Cardiac fibroblast (primary cell): ENCODE measurements at regions not wholly inside any gene's neighbourhood (a gene's known extent, or its start where the extent isn't known, plus 50 kb on each side); places are given as distances from the start of the nearest gene placed in this dataset.

Source experiments
- DNase-seq, 2 donors: peaks; one replicate each; pipeline versions ENCODE4 v3.0.0 to v3.0.0-alpha.2; 2010; ENCODE audit warnings: low read depth in 2 of 2
- H3K4me3 ChIP-seq, 2 donors: replicated peaks in 1 of 2; 1 replicate in 1 of 2; 2 replicates in 1 of 2; pipeline ENCODE4 v1.5.1; 2011; ENCODE audit warnings: low read depth in 2 of 2, low read length in 2 of 2, mild to moderate bottlenecking in 2 of 2, moderate library complexity in 1 of 2
- TF ChIP-seq, protein P1 (sequence below): IDR thresholded peaks from one replicate; pipeline ENCODE4 v1.5.1; 2011; ENCODE audit warnings: low read depth, mild to moderate bottlenecking, low read length, inconsistent platforms

DNA sequence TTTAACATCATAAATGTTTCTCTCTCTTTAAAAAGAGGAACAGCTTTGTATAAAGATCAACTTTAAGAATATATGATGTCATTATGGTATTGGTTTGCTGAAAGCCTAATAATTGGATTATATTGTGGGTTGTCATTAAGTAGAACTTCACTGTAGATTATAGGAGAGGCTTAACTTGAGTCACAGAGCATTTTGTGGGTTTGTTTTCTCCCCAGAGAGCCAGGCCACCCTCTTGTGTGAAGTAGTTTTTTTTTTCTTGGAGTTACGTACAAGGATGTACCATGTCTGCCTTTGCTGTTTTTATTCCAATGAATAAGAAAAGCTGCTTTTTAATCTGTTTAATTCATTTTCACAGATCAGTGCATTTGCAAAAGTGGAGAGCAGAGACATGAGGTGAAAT is 354.8 kb upstream of the TBL1XR1 start:
- TF ChIP-seq, protein P1, sequence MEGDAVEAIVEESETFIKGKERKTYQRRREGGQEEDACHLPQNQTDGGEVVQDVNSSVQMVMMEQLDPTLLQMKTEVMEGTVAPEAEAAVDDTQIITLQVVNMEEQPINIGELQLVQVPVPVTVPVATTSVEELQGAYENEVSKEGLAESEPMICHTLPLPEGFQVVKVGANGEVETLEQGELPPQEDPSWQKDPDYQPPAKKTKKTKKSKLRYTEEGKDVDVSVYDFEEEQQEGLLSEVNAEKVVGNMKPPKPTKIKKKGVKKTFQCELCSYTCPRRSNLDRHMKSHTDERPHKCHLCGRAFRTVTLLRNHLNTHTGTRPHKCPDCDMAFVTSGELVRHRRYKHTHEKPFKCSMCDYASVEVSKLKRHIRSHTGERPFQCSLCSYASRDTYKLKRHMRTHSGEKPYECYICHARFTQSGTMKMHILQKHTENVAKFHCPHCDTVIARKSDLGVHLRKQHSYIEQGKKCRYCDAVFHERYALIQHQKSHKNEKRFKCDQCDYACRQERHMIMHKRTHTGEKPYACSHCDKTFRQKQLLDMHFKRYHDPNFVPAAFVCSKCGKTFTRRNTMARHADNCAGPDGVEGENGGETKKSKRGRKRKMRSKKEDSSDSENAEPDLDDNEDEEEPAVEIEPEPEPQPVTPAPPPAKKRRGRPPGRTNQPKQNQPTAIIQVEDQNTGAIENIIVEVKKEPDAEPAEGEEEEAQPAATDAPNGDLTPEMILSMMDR: no peak
- H3K4me3 ChIP-seq: no peak overlapping the region
- DNase-seq: no peak

DNA sequence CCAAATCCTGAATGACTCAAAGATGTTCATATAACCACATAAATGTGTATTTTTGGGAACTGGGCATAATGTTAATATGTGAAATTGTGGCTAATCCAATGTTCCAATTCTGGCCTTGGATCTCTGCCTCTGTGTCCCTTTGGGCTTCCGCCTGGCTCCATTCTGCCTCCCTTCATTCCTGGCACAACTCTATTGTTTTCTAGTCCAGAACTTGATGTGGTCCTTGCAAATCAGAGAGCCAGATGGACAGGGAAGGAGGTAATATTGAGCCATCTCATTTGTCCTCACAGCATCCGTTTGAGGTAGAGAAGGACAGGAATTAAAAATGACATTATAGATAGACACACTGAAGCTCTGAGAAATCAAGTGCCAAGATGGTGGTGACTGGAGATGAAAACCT is 355.7 kb upstream of the TBL1XR1 start:
- no peak for DNase-seq
- TF ChIP-seq, protein P1: no peak

DNA sequence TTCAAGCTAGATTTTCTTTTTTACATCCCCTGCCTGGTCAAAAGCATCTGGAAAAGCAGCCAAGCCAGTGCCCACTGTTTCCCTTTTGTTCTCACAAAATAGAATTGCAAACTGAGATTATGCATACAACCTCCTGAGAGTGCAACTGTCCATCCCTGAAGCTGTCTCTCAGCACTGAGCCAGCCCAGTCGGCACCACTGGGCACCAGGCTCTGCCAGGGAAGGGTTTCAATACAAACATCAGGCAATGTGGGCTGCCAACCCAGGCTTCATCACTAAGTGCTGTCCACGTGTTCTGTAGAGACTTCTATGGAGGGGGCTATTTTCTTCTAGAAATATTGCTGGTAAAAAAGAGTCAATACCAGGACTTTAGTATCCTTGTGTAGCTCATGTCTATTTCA is 356.3 kb upstream of the TBL1XR1 start:
- TF ChIP-seq, protein P1: no peak
- no peak overlapping the region for H3K4me3 ChIP-seq
- no peak for DNase-seq

More for the DNA sequence above, 355.7 kb upstream of the TBL1XR1 start:
- no peak overlapping the region for H3K4me3 ChIP-seq

DNA sequence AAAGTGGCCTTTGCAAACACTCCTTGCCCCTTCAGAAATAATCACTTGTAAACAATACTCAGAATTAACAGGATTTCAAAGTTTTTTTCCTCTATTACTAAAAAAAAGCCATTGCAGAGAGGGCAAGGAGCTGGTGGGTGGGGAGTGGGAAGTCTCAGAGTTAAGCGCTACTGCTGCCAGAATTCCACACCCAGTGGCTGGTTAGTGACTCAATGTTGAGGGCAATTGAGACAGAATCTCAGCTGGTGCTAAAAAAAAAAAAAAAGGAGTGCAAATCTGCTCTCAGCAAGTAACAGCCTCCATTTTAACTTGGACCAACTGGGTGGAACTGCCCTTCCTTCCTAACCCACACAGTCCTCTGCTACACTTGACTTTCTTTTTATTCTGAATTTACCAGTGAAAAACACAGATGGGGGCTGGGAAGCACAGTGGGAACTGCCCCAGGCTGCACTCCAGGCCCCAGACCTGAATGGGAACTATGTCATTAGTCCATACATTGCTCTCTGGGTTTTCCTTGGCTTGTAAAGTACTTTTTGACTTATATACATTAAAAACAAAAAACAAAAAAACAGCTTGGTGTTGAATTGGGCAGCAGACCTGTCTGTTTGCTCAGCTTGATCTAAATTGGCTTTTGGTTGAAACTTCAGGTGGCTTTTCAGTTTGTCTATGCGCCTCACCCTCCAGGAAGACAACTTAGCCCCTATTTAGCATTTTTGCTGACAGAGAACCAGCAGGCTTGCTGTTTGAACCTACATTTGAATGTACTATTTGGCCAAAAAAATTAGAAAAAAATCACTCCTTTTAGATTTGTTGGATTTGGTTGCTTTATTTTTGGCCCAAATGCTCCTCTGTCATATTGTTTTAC is 357.8 kb upstream of the TBL1XR1 start:
- DNase-seq: peak; percentile 83 to 84
- TF ChIP-seq, protein P1: no peak
- no peak overlapping the region for H3K4me3 ChIP-seq

DNA sequence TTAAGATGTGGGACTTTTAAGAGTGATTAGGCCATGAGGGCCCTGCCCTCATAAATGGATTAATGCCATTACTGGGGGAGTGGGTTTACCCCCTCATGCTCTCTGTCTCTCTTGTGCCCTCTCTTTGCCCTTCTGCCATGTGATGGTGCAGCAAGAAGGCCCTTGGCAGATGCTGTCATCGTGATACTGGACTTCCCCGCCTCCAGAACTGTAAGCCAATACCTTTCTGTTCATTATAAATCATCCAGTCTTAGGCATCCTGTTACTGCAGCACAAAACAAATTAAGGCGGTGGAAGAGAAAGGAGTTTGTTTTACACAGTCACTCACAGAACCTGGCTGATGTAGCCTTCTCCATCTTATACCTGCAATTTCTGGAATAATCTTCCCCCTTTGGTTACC is 360.3 kb upstream of the TBL1XR1 start:
- TF ChIP-seq, protein P1: no peak
- H3K4me3 ChIP-seq: no peak overlapping the region
- no peak for DNase-seq

DNA sequence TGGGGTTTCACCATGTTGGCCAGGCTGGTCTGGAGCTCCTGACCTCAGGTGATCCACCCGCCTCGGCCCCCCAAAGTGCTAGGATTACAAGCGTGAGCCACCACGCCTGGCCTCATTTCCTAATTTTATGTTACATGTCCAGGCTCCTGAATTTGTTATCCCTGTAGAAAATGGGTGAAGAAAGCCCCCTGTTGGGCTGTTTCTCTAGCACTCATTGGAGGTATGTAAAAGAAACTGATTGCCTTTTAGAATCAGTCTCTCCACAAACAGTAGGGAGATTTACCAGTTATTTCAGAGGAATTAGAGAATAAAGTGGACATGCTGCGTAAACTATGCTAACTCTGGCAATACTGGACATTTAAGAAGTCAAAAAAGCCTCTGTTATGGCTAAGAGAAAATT is 364.1 kb upstream of the TBL1XR1 start:
- TF ChIP-seq, protein P1: no peak
- DNase-seq: no peak
- H3K4me3 ChIP-seq: no peak overlapping the region
